Skeletal muscle tissue (tissue), 3 donors: ENCODE measurements at regions not wholly inside any gene's neighbourhood (a gene's known extent, or its start where the extent isn't known, plus 50 kb on each side); places are given as distances from the start of the nearest gene placed in this dataset.
"Not testable (repeated sequence)": the region's sequence is repeated elsewhere in the genome, so short reads cannot be mapped to it uniquely, and the experiment has no call there.

Source experiments
- H3K27ac ChIP-seq: one replicate; pipeline ENCODE4 v1.7.0; 2013; ENCODE audit warnings: mild to moderate bottlenecking, low read depth, low read length, inconsistent platforms
- H3K27me3 ChIP-seq, 3 donors: one replicate each; pipeline ENCODE4 v1.7.0; 2013; ENCODE audit warnings: low read length in 3 of 3; ENCODE audit not compliant: control insufficient read depth in 3 of 3, insufficient read depth in 3 of 3
- H3K36me3 ChIP-seq, 3 donors: one replicate each; pipeline ENCODE4 v1.7.0; 2013; ENCODE audit warnings: low read length in 3 of 3; ENCODE audit not compliant: control insufficient read depth in 3 of 3, insufficient read depth in 3 of 3
- H3K4me1 ChIP-seq, 3 donors: one replicate each; pipeline ENCODE4 v1.7.0; 2013; ENCODE audit warnings: low read length in 3 of 3, mild to moderate bottlenecking in 3 of 3; ENCODE audit not compliant: control insufficient read depth in 3 of 3, insufficient read depth in 3 of 3
- H3K4me3 ChIP-seq, 3 donors: one replicate each; pipeline ENCODE4 v1.7.0; 2013; ENCODE audit warnings: low read length in 3 of 3
- H3K9ac ChIP-seq, 3 donors: one replicate each; pipeline ENCODE4 v1.7.0; 2013; ENCODE audit warnings: low read length in 3 of 3, mild to moderate bottlenecking in 3 of 3, moderate library complexity in 2 of 3, low read depth in 1 of 3
- H3K9me3 ChIP-seq, 3 donors: one replicate each; pipeline ENCODE4 v1.7.0; 2013; ENCODE audit warnings: low read length in 3 of 3; ENCODE audit not compliant: control insufficient read depth in 3 of 3
- donor health status: Osteomylitis.

DNA sequence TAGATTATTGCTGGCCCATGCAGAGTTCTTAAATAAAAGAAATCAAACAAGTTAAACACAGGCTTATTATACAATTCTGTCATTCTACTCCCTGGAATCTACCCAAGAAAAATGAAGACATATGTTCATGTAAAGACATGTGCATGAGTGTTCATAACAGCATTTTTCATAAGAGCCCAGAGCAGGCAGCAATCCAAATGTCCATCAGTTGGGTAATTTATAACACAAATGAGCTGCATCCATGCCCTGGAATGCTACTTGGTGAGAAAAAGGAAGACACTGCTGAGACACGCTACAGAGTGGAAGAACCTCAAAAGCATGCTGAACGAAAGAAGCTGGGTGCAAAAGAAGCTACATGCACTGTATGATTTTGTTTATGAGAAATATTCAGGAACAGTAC lies 342.6 kb downstream of the TCERG1L start:
- no peak overlapping the region for H3K9ac ChIP-seq
- no peaks in the 10 kb centered on the region for H3K27me3 ChIP-seq
- H3K36me3 ChIP-seq: no peaks in the 10 kb centered on the region
- H3K27ac ChIP-seq: no peak overlapping the region
- peaks cover 2 to 6% (median 6%) of the 10 kb centered on the region in 3 donors for H3K4me1 ChIP-seq
- no peak overlapping the region for H3K4me3 ChIP-seq
- no peaks in the 10 kb centered on the region for H3K9me3 ChIP-seq

- Histone ChIP-seq H3K36me3 (no peaks in the 10 kb centered on the region), H3K9me3 (no peaks in the 10 kb centered on the region), H3K4me1 (peaks cover 2 to 6% (median 6%) of the 10 kb centered on the region in 3 donors), H3K27me3 (no peaks in the 10 kb centered on the region), H3K9ac (no peak overlapping the region), H3K4me3 (no peak overlapping the region), H3K27ac (no peak overlapping the region)
These were observed 341.8 kb downstream of the TCERG1L start for GRCh38 chr10:130969700-130970099.

- Histone ChIP-seq H3K9ac (no peak overlapping the region), H3K27ac (no peak overlapping the region)
These were observed 341.0 kb downstream of the TCERG1L start for GRCh38 chr10:130970341-130971122.

GRCh38 chr10:130971123-130971435 lies 340.4 kb downstream of the TCERG1L start:
- Histone ChIP-seq H3K36me3 (no peaks in the 10 kb centered on the region), H3K9me3 (no peaks in the 10 kb centered on the region), H3K4me1 (peaks cover 2 to 6% (median 6%) of the 10 kb centered on the region in 3 donors), H3K27ac (no peak overlapping the region), H3K9ac (no peak overlapping the region), H3K27me3 (no peaks in the 10 kb centered on the region), H3K4me3 (no peak overlapping the region)

More at GRCh38 chr10:130970341-130971122, 341.0 kb downstream of the TCERG1L start:
- Histone ChIP-seq H3K36me3 (no peaks in the 10 kb centered on the region), H3K27me3 (no peaks in the 10 kb centered on the region), H3K9me3 (no peaks in the 10 kb centered on the region), H3K4me3 (no peak overlapping the region), H3K4me1 (peaks cover 2 to 6% (median 6%) of the 10 kb centered on the region in 3 donors)

GRCh38 chr10:130973127-130973839 lies 338.2 kb downstream of the TCERG1L start:
- Histone ChIP-seq H3K36me3 (no peaks in the 10 kb centered on the region), H3K27ac (no peak overlapping the region), H3K4me1 (peaks cover 0 to 2% (median 1%) of the 10 kb centered on the region in 3 donors), H3K4me3 (no peak overlapping the region), H3K9ac (no peak overlapping the region), H3K9me3 (no peaks in the 10 kb centered on the region), H3K27me3 (no peaks in the 10 kb centered on the region)

DNA sequence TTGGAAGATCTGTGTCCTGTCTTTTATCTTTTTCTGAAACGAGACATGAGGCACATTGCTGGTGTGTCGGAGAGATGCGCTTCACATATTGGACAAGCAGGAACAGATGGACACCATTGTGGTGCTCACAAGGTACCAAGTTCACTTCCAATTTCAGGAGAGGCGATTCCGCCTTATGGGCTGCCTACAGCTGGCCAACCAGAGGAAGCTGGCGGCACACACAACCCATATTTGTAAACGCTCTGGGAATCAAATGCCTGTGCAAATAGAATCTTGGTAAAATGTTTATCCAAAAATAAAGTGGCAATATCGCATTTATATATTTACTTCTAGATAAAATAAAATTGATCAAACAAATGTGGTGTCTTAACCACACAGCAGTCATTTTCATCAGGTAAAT lies 337.4 kb downstream of the TCERG1L start:
- no peaks in the 10 kb centered on the region for H3K36me3 ChIP-seq
- no peak overlapping the region for H3K4me3 ChIP-seq
- H3K9ac ChIP-seq: no peak overlapping the region
- H3K4me1 ChIP-seq: no peaks in the 10 kb centered on the region
- H3K27ac ChIP-seq: no peak overlapping the region
- no peaks in the 10 kb centered on the region for H3K27me3 ChIP-seq
- H3K9me3 ChIP-seq: no peaks in the 10 kb centered on the region

GRCh38 chr10:130975351-130975750 lies 336.2 kb downstream of the TCERG1L start:
- H3K4me1 ChIP-seq, H3K27ac ChIP-seq, H3K36me3 ChIP-seq, H3K27me3 ChIP-seq, H3K4me3 ChIP-seq, H3K9ac ChIP-seq, H3K9me3 ChIP-seq: not testable (repeated sequence)

DNA sequence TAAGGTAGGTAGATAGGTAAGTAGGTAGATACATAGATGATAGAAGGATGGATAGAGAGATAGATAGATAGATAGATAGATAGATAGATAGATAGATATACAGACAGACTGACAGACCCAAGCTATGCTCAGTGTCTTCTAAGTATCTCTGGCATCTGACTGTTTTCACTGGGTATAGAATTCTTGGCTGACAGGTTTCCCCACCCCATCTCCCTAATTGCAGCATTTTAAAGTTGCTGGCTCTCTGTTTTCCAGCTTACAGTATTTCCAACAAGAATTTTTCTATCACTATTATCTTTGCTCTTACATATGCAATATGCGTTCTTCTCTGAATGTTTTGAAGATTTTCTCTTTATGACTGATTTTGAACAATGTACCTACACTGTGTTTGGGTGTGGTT lies 328.7 kb downstream of the TCERG1L start:
- H3K27ac ChIP-seq: no peak overlapping the region
- no peak overlapping the region for H3K4me3 ChIP-seq
- no peaks in the 10 kb centered on the region for H3K36me3 ChIP-seq

GRCh38 chr10:130983749-130984148 lies 327.8 kb downstream of the TCERG1L start:
- Histone ChIP-seq H3K27me3 (no peaks in the 10 kb centered on the region), H3K9me3 (no peaks in the 10 kb centered on the region), H3K4me3 (no peak overlapping the region), H3K27ac (no peak overlapping the region), H3K4me1 (no peaks in the 10 kb centered on the region), H3K36me3 (no peaks in the 10 kb centered on the region), H3K9ac (no peak overlapping the region)

More for the DNA sequence above, 328.7 kb downstream of the TCERG1L start:
- no peaks in the 10 kb centered on the region for H3K4me1 ChIP-seq
- H3K9ac ChIP-seq: no peak overlapping the region
- no peaks in the 10 kb centered on the region for H3K9me3 ChIP-seq
- no peaks in the 10 kb centered on the region for H3K27me3 ChIP-seq

DNA sequence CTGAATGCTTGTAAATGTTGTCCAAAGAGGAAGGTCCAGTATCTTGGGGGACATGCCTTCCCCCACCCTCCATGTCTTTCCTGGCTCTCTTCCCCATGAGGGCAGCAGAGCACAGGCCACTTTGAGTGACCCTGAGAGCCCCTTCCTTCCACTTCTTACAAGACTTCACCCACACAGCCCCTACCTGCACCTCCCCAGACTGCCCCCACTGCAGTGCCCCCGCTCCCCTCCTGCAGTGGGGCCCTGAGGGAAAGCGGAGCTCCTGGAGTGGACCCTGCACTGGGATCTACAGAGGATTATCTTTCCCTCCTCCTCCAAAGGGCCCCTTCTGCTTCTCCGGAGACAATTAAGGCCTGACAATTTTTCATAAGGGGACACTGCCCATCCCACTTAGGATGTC lies 326.8 kb downstream of the TCERG1L start:
- Histone ChIP-seq H3K9me3 (no peaks in the 10 kb centered on the region), H3K27ac (no peak overlapping the region), H3K27me3 (peaks cover 0 to 1% (median 0%) of the 10 kb centered on the region in 3 donors), H3K4me3 (no peak overlapping the region), H3K36me3 (no peaks in the 10 kb centered on the region), H3K9ac (no peak overlapping the region), H3K4me1 (no peaks in the 10 kb centered on the region)
